Mucosa of descending colon (tissue), 3 donors: ENCODE measurements at regions not wholly inside any gene's neighbourhood (a gene's known extent, or its start where the extent isn't known, plus 50 kb on each side); places are given as distances from the start of the nearest gene placed in this dataset.
"Not testable (repeated sequence)": the region's sequence is repeated elsewhere in the genome, so short reads cannot be mapped to it uniquely, and the experiment has no call there.

Experiments
- ATAC-seq: fragments of 200-7000 bp; cut with Tn5 transposase; one replicate; pipeline ENCODE4 v1.9.1; 2020; ENCODE audit warnings: mild to moderate bottlenecking, moderate library complexity
- DNase-seq, 3 donors: peaks; one replicate each; pipeline ENCODE4 v3.0.0-alpha.2; 2020
- H3K36me3 ChIP-seq: fragments of 200-600 bp; one replicate; pipeline ENCODE4 v1.8.0; 2021; ENCODE audit warnings: low read depth, mild to moderate bottlenecking
- H3K4me1 ChIP-seq: fragments of 200-600 bp; one replicate; pipeline ENCODE4 v1.8.0; 2021; ENCODE audit warnings: low read depth, mild to moderate bottlenecking
- H3K4me3 ChIP-seq: fragments of 200-600 bp; one replicate; pipeline ENCODE4 v1.8.0; 2021; ENCODE audit warnings: mild to moderate bottlenecking
- H3K9me3 ChIP-seq: fragments of 200-600 bp; one replicate; pipeline ENCODE4 v1.8.0; 2021; ENCODE audit warnings: mild to moderate bottlenecking
- intact Hi-C, 2 donors: fragments of 100-400 bp; cut with DNase I in 1 of 2; cut with micrococcal nuclease in 1 of 2; formaldehyde crosslinking; loops; one replicate each; pipeline versions ENCODE4 v1.11.0 to v1.11.1; 2022; cut with DNase I, micrococcal nuclease
- TF ChIP-seq, protein P1 (sequence below): fragments of 200-600 bp; IDR thresholded peaks from one replicate; pipeline ENCODE4 v1.8.0; 2022; ENCODE audit warnings: antibody characterized with exemption, mild to moderate bottlenecking
- donor health status: DM: no; HTN: no; CAD: no; lungs with moderate emphysema.
- donor health status: DM: no; HTN: no; CAD: no.
- donor health status: DM: no; HTN: yes; CAD: no.

DNA sequence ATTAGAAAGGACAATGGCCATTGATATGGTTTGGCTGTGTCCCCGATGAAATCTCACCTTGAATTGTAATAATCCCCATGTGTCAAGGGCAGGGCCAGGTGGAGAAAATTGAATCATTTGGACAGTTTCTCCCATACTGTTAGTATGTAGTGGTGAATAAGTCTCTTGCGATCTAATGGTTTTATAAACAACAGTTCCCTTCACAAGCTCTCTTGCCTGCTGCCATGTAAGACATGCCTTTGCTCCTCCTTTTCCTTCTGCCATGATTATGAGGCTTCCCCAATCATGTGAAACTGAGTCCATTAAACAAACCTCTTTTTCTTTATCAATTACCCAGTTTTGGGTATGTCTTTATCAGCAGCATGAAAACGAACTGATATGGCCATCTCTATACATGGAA lies 302.7 kb downstream of the SFMBT2 start:
- TF ChIP-seq, protein P1, sequence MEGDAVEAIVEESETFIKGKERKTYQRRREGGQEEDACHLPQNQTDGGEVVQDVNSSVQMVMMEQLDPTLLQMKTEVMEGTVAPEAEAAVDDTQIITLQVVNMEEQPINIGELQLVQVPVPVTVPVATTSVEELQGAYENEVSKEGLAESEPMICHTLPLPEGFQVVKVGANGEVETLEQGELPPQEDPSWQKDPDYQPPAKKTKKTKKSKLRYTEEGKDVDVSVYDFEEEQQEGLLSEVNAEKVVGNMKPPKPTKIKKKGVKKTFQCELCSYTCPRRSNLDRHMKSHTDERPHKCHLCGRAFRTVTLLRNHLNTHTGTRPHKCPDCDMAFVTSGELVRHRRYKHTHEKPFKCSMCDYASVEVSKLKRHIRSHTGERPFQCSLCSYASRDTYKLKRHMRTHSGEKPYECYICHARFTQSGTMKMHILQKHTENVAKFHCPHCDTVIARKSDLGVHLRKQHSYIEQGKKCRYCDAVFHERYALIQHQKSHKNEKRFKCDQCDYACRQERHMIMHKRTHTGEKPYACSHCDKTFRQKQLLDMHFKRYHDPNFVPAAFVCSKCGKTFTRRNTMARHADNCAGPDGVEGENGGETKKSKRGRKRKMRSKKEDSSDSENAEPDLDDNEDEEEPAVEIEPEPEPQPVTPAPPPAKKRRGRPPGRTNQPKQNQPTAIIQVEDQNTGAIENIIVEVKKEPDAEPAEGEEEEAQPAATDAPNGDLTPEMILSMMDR = no peak
- no peaks in the 10 kb centered on the region for H3K9me3 ChIP-seq
- no peaks in the 10 kb centered on the region for H3K4me1 ChIP-seq
- no peak for ATAC-seq
- H3K36me3 ChIP-seq = no peaks in the 10 kb centered on the region
- DNase-seq = no peak
- H3K4me3 ChIP-seq = no peak overlapping the region
- intact Hi-C loops = no loop called here

DNA sequence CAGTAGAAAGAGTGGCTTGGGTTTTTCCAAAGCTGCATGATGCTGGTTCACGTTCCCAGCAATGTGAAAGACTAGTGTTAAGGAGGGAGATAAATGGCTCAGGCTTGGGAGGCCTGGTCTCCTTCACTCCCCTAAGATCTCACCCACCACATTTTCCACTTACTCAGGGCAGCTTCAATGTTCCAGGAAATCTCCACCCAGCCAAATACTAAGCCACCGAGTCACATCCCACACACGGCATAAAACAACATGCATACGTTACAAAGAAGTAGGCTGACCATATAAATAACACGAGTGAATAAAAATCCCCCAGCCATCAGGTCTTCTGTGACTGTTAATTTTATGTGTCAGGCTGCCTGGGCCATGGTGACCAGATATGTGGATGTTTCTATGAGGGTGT lies 303.5 kb downstream of the SFMBT2 start:
- Histone ChIP-seq H3K9me3 (no peaks in the 10 kb centered on the region), H3K4me3 (no peak overlapping the region), H3K4me1 (no peaks in the 10 kb centered on the region), H3K36me3 (no peaks in the 10 kb centered on the region)
- intact Hi-C loops = no loop called here
- TF ChIP-seq, protein P1 = no peak
- DNase-seq (no peak), ATAC-seq (no peak)

DNA sequence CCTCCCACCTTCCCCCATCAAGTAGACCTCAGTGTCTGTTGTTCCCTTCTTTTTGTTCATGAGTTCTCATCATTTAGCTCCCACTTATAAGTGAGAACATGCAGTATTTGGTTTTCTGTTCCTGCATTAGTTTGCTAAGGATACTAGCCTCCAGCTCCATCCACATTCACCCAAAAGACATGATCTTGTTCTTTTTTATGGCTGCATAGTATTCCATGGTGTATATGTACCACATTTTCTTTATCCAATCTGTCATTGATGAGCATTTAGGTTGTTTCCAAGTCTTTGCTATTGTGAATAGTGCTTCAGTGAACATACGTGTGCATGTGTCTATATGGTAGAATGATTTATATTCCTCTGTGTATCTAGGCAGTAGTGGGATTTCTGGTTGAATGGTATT lies 306.5 kb downstream of the SFMBT2 start:
- H3K9me3 ChIP-seq, H3K36me3 ChIP-seq, intact Hi-C loops, H3K4me3 ChIP-seq, DNase-seq, ATAC-seq, H3K4me1 ChIP-seq: not testable (repeated sequence)

DNA sequence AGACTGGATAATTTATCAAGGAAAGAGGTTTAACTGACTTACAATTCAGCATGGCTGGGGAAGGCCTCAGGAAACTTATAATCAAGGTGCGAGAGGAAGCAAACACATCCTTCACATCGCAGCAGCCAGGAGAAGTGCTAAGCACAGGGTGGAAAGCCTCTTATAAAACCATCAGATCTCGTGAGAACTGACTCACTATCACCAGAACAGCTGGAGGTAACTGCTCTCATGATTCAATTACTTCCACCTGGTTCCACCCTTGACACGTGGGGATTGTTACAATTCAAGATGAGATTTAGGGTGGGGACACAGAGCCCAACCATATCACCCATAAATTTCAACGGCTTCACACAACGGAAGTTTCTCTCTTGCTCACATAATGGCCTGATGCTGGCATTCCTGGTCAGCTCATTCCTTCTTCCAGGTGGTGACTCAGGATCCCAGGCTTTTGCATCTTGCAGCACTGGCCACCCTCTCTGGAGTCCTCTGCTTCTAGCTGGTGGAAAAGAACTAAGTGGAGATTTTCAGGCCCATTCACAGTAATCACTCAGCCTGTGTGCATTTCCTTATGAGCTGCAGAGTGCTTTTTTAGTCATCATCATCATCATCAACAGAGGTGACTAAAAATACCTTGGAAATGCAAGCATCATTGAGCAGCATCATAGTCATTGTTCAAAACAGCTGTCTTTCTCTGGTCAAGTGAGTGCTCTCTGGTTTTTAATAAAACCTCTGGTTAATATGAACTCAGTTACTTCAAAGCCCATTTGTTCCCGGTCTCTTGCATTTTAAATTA lies 308.1 kb downstream of the SFMBT2 start:
- H3K4me3 ChIP-seq = no peak overlapping the region
- TF ChIP-seq, protein P1 = no peak
- intact Hi-C loops = no loop called here
- ATAC-seq = no peak
- H3K9me3 ChIP-seq = no peaks in the 10 kb centered on the region
- H3K36me3 ChIP-seq = no peaks in the 10 kb centered on the region
- H3K4me1 ChIP-seq = no peaks in the 10 kb centered on the region
- no peak for DNase-seq

DNA sequence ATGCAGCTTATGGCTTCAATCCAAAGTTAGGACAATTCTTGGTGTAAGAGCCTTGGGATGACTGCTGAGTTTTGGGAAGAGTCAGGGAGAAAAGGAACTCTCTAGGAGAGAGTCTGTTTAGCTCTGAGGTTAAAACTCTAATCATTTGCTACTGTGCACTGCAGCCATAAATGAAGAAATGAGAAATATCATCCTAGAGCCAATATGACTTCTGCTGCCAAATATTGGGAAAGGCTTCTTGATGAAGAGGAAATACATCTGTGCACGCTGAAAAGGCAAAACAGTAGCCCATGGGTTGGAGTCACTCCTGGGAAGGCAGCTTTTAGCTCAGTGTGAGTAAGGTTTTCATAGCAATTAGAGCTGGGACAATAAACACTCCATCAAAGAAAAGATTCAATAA lies 308.8 kb downstream of the SFMBT2 start:
- H3K9me3 ChIP-seq = no peaks in the 10 kb centered on the region
- H3K36me3 ChIP-seq = no peaks in the 10 kb centered on the region
- no peaks in the 10 kb centered on the region for H3K4me1 ChIP-seq
- DNase-seq (no peak), ATAC-seq (peak; percentile 27)
- no peak overlapping the region for H3K4me3 ChIP-seq
- intact Hi-C loops = no loop called here
- TF ChIP-seq, protein P1 = no peak

DNA sequence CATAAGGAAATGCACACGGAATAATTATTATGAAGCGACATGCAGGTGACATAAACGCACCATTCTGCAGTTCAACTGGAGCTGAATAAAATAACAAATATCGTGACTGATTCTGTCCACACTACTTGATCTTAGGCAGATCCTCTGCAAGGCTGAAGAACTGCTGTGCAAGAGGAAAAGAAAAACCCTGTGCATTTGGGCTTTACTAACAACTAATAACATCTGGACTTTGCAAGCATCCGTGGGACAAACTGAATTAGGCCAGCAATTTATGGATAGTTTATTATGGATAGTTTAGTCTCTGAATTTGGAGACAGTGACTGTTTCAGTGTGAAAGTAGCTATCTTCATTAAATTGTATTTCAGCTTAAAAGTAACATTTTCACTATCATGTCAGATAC lies 309.4 kb downstream of the SFMBT2 start:
- DNase-seq = no peak
- TF ChIP-seq, protein P1 = no peak
- Histone ChIP-seq H3K4me3 (no peak overlapping the region), H3K4me1 (no peaks in the 10 kb centered on the region), H3K36me3 (no peaks in the 10 kb centered on the region), H3K9me3 (no peaks in the 10 kb centered on the region)
- ATAC-seq = no peak
- intact Hi-C loops = no loop called here
